Neutrophil (primary cell): ENCODE measurements at regions not wholly inside any gene's neighbourhood (a gene's known extent, or its start where the extent isn't known, plus 50 kb on each side); places are given as distances from the start of the nearest gene placed in this dataset.

Experiments
- H3K27ac ChIP-seq: fragments of 200-600 bp; sonication (generic); 2 replicates; pipeline ENCODE4 v1.5.1; 2016; ENCODE audit warnings: mild to moderate bottlenecking, moderate library complexity
- H3K27me3 ChIP-seq: fragments of 200-600 bp; sonication (generic); 2 replicates; pipeline ENCODE4 v1.6.0; 2016; ENCODE audit warnings: mild to moderate bottlenecking
- H3K36me3 ChIP-seq: fragments of 200-600 bp; sonication (generic); 2 replicates; pipeline ENCODE4 v1.5.1; 2017
- H3K4me1 ChIP-seq, 2 experiments: fragments of 200-600 bp in 1 of 2; sonication (generic) in 1 of 2; 1 replicate in 1 of 2; 2 replicates in 1 of 2; pipeline versions ENCODE4 v1.5.1 to v1.6.1; 2013 to 2016; ENCODE audit warnings: low read depth in 1 of 2, low read length in 1 of 2, mild to moderate bottlenecking in 1 of 2, moderate library complexity in 1 of 2; ENCODE audit not compliant: control insufficient read depth in 1 of 2, insufficient read depth in 1 of 2
- H3K4me3 ChIP-seq, 2 experiments: fragments of 200-600 bp in 1 of 2; sonication (generic) in 1 of 2; 1 replicate in 1 of 2; 2 replicates in 1 of 2; pipeline ENCODE4 v1.5.1; 2013 to 2016; ENCODE audit warnings: low read depth in 1 of 2, low read length in 1 of 2, mild to moderate bottlenecking in 1 of 2, moderate library complexity in 1 of 2
- H3K9me3 ChIP-seq: fragments of 200-600 bp; sonication (generic); 2 replicates; pipeline ENCODE4 v1.5.1; 2016
- TF ChIP-seq, protein P1 (sequence below): fragments of 200-600 bp; sonication (generic); IDR thresholded peaks from 2 replicates; pipeline ENCODE4 v1.5.1; 2016; ENCODE audit warnings: antibody characterized with exemption

DNA sequence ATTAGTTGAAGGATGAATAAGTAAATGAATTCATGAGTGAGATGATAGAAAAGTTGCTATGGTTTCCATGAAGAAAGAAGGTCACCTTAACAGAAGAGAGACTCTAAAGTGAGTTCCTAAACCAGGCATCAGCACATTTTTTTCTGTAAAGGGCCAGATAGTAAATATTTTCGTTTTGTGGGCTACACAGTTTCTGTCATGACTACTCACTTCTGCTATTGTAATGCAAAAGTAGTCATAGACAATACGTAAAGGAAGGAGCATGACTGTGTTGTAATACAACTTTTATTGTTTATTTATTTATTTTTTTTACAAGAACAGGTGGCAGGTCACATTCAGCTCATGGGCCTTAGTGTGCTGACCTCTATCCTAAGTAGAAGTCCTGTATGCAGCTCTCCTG is 426.1 kb upstream of the DYNLRB2 start:
- Histone ChIP-seq H3K27ac (no peak overlapping the region), H3K27me3 (no peaks in the 10 kb centered on the region), H3K9me3 (no peaks in the 10 kb centered on the region), H3K36me3 (no peaks in the 10 kb centered on the region), H3K4me1 (no peaks in the 10 kb centered on the region), H3K4me3 (no peak overlapping the region)
- TF ChIP-seq, protein P1, sequence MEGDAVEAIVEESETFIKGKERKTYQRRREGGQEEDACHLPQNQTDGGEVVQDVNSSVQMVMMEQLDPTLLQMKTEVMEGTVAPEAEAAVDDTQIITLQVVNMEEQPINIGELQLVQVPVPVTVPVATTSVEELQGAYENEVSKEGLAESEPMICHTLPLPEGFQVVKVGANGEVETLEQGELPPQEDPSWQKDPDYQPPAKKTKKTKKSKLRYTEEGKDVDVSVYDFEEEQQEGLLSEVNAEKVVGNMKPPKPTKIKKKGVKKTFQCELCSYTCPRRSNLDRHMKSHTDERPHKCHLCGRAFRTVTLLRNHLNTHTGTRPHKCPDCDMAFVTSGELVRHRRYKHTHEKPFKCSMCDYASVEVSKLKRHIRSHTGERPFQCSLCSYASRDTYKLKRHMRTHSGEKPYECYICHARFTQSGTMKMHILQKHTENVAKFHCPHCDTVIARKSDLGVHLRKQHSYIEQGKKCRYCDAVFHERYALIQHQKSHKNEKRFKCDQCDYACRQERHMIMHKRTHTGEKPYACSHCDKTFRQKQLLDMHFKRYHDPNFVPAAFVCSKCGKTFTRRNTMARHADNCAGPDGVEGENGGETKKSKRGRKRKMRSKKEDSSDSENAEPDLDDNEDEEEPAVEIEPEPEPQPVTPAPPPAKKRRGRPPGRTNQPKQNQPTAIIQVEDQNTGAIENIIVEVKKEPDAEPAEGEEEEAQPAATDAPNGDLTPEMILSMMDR = no peak

DNA sequence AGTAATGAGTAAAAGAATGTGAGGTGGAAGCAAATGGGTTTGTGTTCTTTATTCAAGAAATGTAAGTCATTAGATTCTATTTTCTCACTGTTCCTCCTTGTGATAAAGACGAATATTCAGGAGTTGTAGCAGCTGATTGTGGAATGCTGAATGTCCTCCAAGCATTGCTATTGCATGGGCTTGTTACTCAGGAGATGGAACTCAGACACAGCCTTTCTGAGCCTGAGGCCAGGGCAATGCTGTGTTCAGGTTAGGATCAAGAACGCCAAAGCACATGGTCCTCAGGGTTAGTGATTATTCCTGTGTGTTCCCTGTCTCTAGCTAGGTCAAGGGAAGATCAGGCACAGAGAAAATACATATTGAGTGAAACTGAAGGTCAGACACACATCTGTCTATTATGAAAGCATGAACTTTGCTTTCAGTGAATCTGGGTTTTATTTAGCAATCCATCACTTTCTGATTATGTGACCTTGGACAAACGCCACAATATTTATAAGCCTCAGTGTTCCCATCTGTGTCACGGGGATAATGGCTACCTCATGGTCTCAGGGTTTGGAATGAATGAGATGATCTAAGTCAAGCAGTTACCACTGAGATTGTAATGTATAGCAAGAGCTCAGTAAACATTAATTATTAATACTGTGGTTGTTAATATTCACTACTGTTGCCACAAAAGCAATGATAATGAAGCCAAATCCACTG is 426.8 kb upstream of the DYNLRB2 start:
- no peaks in the 10 kb centered on the region for H3K27me3 ChIP-seq
- no peak overlapping the region for H3K27ac ChIP-seq
- H3K36me3 ChIP-seq = no peaks in the 10 kb centered on the region
- H3K4me3 ChIP-seq = no peak overlapping the region
- H3K4me1 ChIP-seq = no peaks in the 10 kb centered on the region
- H3K9me3 ChIP-seq = no peaks in the 10 kb centered on the region
- TF ChIP-seq, protein P1 = no peak

DNA sequence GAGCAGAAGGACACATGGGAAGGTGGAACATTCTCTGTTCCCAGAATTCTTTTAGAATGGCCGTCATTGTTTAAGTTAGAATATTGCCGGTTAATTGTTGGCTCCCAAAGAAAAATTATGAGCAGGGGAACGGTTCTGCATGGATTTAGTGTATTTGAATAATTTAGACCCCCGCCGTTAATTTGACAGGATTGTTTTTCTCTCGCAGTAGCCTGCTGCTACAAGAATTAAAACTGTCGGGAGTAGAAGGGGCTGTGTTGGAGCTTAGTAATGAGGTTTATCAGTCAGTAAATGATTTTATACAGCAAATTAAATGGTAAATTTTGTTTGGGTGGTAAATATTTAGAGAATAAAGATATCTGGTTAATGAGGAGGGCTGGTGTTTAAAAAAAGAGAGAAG is 431.2 kb upstream of the DYNLRB2 start:
- Histone ChIP-seq H3K27me3 (no peaks in the 10 kb centered on the region), H3K9me3 (no peaks in the 10 kb centered on the region), H3K4me1 (no peaks in the 10 kb centered on the region), H3K27ac (no peak overlapping the region), H3K36me3 (no peaks in the 10 kb centered on the region), H3K4me3 (no peak overlapping the region)
- TF ChIP-seq, protein P1 = no peak

DNA sequence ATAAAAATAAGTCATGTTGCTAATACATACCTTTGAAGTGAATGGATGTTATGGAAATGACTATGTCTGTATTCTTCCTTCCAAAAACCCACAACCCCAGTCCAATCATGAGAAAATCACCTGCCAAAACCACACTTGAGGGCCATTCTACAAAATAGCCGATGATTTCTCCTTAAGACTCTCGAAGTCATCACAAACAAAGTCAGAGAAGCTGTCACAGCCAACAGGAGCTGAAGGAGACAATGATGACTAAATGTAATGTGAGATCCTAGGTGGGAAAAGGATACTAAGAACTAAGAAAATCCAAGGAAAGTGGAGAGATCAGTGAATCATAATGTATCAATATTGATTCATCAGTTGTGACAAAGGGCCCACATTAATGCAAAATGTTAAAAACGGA is 432.9 kb upstream of the DYNLRB2 start:
- H3K27ac ChIP-seq = no peak overlapping the region
- TF ChIP-seq, protein P1 = no peak
- H3K27me3 ChIP-seq = no peaks in the 10 kb centered on the region

DNA sequence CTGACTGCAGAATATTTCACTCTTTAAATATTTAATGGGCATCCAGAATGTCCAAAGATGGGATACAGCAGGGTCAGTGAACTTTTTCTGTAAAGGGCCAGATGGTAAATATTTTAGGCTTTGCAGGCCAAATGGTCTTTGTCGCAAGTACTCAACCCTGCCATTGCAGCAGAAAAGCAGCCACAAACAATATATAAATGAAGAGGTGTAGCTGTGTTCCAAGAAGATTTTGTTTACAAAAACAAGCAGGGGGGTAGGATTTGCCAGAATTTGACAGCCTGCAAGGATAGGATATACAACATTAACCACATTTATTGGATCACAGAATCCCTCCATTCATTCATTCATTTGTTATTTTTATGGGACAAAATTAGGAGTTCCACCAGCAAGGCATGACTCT is 435.0 kb upstream of the DYNLRB2 start:
- H3K4me3 ChIP-seq = no peak overlapping the region
- TF ChIP-seq, protein P1 = no peak
- H3K36me3 ChIP-seq = no peaks in the 10 kb centered on the region
- H3K27ac ChIP-seq = no peak overlapping the region
- no peaks in the 10 kb centered on the region for H3K4me1 ChIP-seq
- H3K27me3 ChIP-seq = no peaks in the 10 kb centered on the region
- no peaks in the 10 kb centered on the region for H3K9me3 ChIP-seq

More for the DNA sequence above, 432.9 kb upstream of the DYNLRB2 start:
- H3K36me3 ChIP-seq = no peaks in the 10 kb centered on the region
- H3K4me1 ChIP-seq = no peaks in the 10 kb centered on the region
- H3K4me3 ChIP-seq = no peak overlapping the region
- H3K9me3 ChIP-seq = no peaks in the 10 kb centered on the region
